Neural crest cell (in vitro differentiated cells): ENCODE measurements at regions not wholly inside any gene's neighbourhood (a gene's known extent, or its start where the extent isn't known, plus 50 kb on each side); places are given as distances from the start of the nearest gene placed in this dataset.

ENCODE experiments used
- DNase-seq: peaks from one replicate; pipeline ENCODE4 v3.0.0; 2021; ENCODE audit warnings: low read depth, mixed read lengths, low spot score
- H3K27ac Mint-ChIP-seq: one replicate; pipeline ENCODE4 v1.8.0; 2021; ENCODE audit warnings: mild to moderate bottlenecking, mixed read lengths; ENCODE audit not compliant: unreplicated experiment
- H3K27me3 Mint-ChIP-seq: 2 replicates; pipeline ENCODE4 v1.8.0; 2021; ENCODE audit warnings: low read depth, mild to moderate bottlenecking, mixed read lengths
- H3K36me3 Mint-ChIP-seq: 2 replicates; pipeline ENCODE4 v1.8.0; 2021; ENCODE audit warnings: low read depth, mild to moderate bottlenecking, mixed read lengths
- H3K4me1 Mint-ChIP-seq: 2 replicates; pipeline ENCODE4 v1.8.0; 2021; ENCODE audit warnings: mixed read lengths
- H3K4me3 Mint-ChIP-seq: one replicate; pipeline ENCODE4 v1.8.0; 2021; ENCODE audit warnings: mild to moderate bottlenecking, mixed read lengths
- H3K9me3 Mint-ChIP-seq: 2 replicates; pipeline ENCODE4 v1.8.0; 2021; ENCODE audit warnings: mixed read lengths
- TF ChIP-seq, protein P1 (sequence below): fragments of 200-600 bp; sonication (generic); conservative IDR thresholded peaks from 2 replicates; pipeline ENCODE4 v1.5.0; 2021; ENCODE audit warnings: antibody characterized with exemption, mild to moderate bottlenecking

DNA sequence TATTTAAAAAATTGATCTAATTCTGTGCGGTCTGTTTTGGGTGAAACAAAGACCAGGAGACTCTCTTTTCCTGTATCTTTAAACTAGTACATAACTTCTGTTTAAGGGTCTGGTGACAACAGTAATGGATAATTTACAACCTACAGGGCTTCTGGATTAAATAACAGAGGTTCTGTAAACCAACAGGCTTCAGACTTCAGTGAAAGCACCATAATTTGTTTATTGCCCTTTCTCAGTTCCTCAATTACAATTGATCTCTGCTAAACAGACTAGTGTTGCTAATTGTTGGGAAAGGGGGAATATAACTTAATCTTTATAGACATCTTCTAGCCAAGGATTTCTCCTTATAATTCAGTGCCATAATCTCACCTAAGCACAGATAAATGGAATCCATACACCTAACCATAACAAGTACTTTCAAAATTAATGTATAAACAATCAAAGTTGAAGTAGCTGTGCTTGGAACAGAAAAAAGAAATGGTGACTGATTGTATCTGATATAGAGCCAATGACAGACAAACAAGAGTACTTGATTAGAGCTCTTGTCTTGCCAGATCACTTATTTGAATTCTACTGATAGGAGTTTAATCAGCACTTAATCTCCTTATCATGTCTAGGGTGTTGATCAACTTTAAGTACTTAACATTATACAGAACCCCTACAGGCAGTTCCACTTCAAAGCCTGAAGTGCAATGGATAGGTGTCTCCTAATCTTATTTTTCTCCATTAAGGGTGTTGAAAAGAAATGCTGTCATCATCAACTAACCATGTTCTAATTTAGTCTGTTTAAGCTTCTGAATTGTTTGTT is 536.0 kb downstream of the NR2F1-AS1 start:
- Mint-ChIP-seq H3K9me3 (peaks cover 3% of the 10 kb centered on the region), H3K27me3 (no peaks in the 10 kb centered on the region), H3K4me3 (no peak overlapping the region), H3K27ac (no peak overlapping the region), H3K36me3 (no peaks in the 10 kb centered on the region), H3K4me1 (no peaks in the 10 kb centered on the region)
- TF ChIP-seq, protein P1, sequence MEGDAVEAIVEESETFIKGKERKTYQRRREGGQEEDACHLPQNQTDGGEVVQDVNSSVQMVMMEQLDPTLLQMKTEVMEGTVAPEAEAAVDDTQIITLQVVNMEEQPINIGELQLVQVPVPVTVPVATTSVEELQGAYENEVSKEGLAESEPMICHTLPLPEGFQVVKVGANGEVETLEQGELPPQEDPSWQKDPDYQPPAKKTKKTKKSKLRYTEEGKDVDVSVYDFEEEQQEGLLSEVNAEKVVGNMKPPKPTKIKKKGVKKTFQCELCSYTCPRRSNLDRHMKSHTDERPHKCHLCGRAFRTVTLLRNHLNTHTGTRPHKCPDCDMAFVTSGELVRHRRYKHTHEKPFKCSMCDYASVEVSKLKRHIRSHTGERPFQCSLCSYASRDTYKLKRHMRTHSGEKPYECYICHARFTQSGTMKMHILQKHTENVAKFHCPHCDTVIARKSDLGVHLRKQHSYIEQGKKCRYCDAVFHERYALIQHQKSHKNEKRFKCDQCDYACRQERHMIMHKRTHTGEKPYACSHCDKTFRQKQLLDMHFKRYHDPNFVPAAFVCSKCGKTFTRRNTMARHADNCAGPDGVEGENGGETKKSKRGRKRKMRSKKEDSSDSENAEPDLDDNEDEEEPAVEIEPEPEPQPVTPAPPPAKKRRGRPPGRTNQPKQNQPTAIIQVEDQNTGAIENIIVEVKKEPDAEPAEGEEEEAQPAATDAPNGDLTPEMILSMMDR, result no peak
- no peak for DNase-seq

DNA sequence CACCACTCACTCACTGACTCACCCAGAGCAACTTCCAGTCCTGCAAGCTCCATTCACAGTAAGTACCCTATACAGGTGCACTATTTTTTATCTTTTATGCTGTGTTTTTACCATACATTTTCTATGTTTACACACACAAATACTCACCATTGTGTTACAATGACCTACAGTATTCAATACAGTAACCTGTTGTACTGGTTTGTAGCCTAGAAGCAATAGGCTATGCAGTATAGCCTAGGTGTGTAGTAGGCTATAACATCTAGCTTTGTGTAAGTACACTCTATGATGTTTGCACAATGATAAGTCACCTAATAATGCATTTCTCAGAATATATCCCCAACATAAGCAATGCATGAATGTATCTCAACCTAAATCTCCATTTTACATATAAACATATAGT is 541.1 kb downstream of the NR2F1-AS1 start:
- Mint-ChIP-seq H3K4me1 (peaks cover 19% of the 10 kb centered on the region), H3K27ac (peak overlapping the region; percentile 75), H3K9me3 (peaks cover 12% of the 10 kb centered on the region), H3K36me3 (no peaks in the 10 kb centered on the region), H3K4me3 (no peak overlapping the region), H3K27me3 (no peaks in the 10 kb centered on the region)
- DNase-seq, result no peak
- TF ChIP-seq, protein P1, result no peak

- H3K36me3 Mint-ChIP-seq, result peaks cover 3% of the 10 kb centered on the region
- H3K4me3 Mint-ChIP-seq, result peak overlapping the region; percentile 22
- TF ChIP-seq, protein P1, result no peak
- no peaks in the 10 kb centered on the region for H3K27me3 Mint-ChIP-seq
- peaks cover 39% of the 10 kb centered on the region for H3K4me1 Mint-ChIP-seq
- no peak overlapping the region for H3K27ac Mint-ChIP-seq
- no peak for DNase-seq
- peaks cover 12% of the 10 kb centered on the region for H3K9me3 Mint-ChIP-seq
These were observed 546.1 kb downstream of the NR2F1-AS1 start for GRCh38 chr5:93034621-93035590.

GRCh38 chr5:93022796-93023447 is 558.1 kb downstream of the NR2F1-AS1 start:
- Mint-ChIP-seq H3K27ac (no peak overlapping the region), H3K9me3 (peaks cover 4% of the 10 kb centered on the region), H3K4me1 (peaks cover 26% of the 10 kb centered on the region), H3K4me3 (no peak overlapping the region), H3K27me3 (no peaks in the 10 kb centered on the region), H3K36me3 (no peaks in the 10 kb centered on the region)
- TF ChIP-seq, protein P1, result no peak
- DNase-seq, result no peak

DNA sequence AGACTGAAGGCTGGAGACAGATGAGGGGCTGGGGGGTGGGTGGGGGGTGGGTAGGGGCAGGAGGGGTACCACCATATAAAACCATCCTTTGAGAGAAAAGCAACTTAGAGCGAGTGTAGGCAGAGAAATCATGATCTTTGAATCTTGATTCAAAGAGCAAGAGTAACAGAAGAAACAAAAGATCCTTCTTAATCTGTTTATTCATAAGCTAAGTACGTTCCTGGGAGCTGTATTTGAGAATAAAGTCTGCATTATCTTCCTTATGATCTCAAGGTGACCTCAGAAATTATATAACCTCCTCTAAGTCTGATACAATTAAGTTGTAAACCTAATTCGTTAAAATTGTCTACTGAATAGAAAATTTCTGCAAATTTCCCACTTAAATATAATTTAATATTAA is 558.8 kb downstream of the NR2F1-AS1 start:
- no peaks in the 10 kb centered on the region for H3K27me3 Mint-ChIP-seq
- peaks cover 29% of the 10 kb centered on the region for H3K4me1 Mint-ChIP-seq
- no peak overlapping the region for H3K4me3 Mint-ChIP-seq
- TF ChIP-seq, protein P1, result no peak
- H3K27ac Mint-ChIP-seq, result no peak overlapping the region
- no peak for DNase-seq
- peaks cover 4% of the 10 kb centered on the region for H3K9me3 Mint-ChIP-seq
- H3K36me3 Mint-ChIP-seq, result no peaks in the 10 kb centered on the region
